ENCODE measurements at regions not wholly inside any gene's neighbourhood (a gene's known extent, or its start where the extent isn't known, plus 50 kb on each side); places are given as distances from the start of the nearest gene placed in this dataset.

- no CpG with 5 or more reads among the region's 3 CpGs for WGBS (ENCODE audit: extremely low coverage, insufficient read length, low lambda C conversion rate)
- Histone ChIP-seq H2BK5ac (ENCODE audit: insufficient read length, low read length) (no peak overlapping the region), H4K8ac (replicated peaks; ENCODE audit: insufficient read length, low read depth, low read length) (no peak overlapping the region), H3K79me1 (ENCODE audit: insufficient read depth, low read depth, low read length, poor library complexity, severe bottlenecking) (no peaks in the 10 kb centered on the region), H3K4me2 (ENCODE audit: insufficient read depth, insufficient read length, low read length) (no peak overlapping the region), H3K9ac (ENCODE audit: extremely low read depth, insufficient read length, low read length) (no peak overlapping the region), H4K91ac (ENCODE audit: insufficient read length, low read depth, low read length) (no peak overlapping the region), H3K23ac (ENCODE audit: insufficient read length, low read depth, low read length) (no peak overlapping the region), H2BK12ac (ENCODE audit: insufficient read length, low read depth, low read length) (no peak overlapping the region), H3K56ac (ENCODE audit: insufficient read length, low read depth, low read length) (no peak overlapping the region), H4K5ac (ENCODE audit: insufficient read length, low read depth, low read length) (no peak overlapping the region), H2BK15ac (ENCODE audit: low read depth, low read length) (no peak overlapping the region), H2AFZ (ENCODE audit: low read length) (no peak overlapping the region), H3K9me3 (ENCODE audit: control insufficient read depth, low read depth, low read length) (peaks cover under 1% of the 10 kb centered on the region), H2BK20ac (ENCODE audit: low read depth, low read length, poor library complexity, severe bottlenecking) (no peak overlapping the region), H2AK5ac (ENCODE audit: insufficient read length, low read length) (no peak overlapping the region), H2BK120ac (ENCODE audit: low read depth, low read length, poor library complexity, severe bottlenecking) (no peak overlapping the region), H3T11ph (ENCODE audit: low read length) (no peak overlapping the region), H4K20me1 (ENCODE audit: control insufficient read depth, insufficient read depth, insufficient read length) (no peaks in the 10 kb centered on the region), H3K4ac (ENCODE audit: low read depth, low read length) (no peak overlapping the region), H3K23me2 (ENCODE audit: insufficient read length, low read depth, low read length, poor library complexity, severe bottlenecking) (no peaks in the 10 kb centered on the region), H3K79me2 (ENCODE audit: insufficient read depth, low read length) (no peaks in the 10 kb centered on the region), H3K27me3 (ENCODE audit: insufficient read depth, low read length) (no peaks in the 10 kb centered on the region), H3K14ac (ENCODE audit: insufficient read depth, low read length) (no peak overlapping the region), H3K4me1 (ENCODE audit: insufficient read depth, low read length) (no peaks in the 10 kb centered on the region), H3K18ac (ENCODE audit: insufficient read length, low read depth, low read length) (no peak overlapping the region), H3K27ac (ENCODE audit: insufficient read length, low read depth, low read length) (no peak overlapping the region)
- no peaks in the 10 kb centered on the region for H3K4me1 Mint-ChIP-seq
- H3K27me3 Mint-ChIP-seq (ENCODE audit: low read depth) = peaks cover 2% of the 10 kb centered on the region
- H3K27ac Mint-ChIP-seq = no peak overlapping the region
- H3K4me3 Mint-ChIP-seq = no peak overlapping the region
- no peak for DNase-seq
- TF ChIP-seq, protein P1, sequence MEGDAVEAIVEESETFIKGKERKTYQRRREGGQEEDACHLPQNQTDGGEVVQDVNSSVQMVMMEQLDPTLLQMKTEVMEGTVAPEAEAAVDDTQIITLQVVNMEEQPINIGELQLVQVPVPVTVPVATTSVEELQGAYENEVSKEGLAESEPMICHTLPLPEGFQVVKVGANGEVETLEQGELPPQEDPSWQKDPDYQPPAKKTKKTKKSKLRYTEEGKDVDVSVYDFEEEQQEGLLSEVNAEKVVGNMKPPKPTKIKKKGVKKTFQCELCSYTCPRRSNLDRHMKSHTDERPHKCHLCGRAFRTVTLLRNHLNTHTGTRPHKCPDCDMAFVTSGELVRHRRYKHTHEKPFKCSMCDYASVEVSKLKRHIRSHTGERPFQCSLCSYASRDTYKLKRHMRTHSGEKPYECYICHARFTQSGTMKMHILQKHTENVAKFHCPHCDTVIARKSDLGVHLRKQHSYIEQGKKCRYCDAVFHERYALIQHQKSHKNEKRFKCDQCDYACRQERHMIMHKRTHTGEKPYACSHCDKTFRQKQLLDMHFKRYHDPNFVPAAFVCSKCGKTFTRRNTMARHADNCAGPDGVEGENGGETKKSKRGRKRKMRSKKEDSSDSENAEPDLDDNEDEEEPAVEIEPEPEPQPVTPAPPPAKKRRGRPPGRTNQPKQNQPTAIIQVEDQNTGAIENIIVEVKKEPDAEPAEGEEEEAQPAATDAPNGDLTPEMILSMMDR (conservative IDR thresholded peaks at IDR 0.05) = no peak
- peaks cover 14% of the 10 kb centered on the region in 2 experiments for H3K9me3 Mint-ChIP-seq
- H3K36me3 Mint-ChIP-seq (ENCODE audit: insufficient read depth in 1 of 3, low read depth in 3 of 3) = peaks cover 0 to 13% (median 4%) of the 10 kb centered on the region in 3 experiments; a peak in 4 of 7 replicates
These were observed 434.8 kb upstream of the PROK2 start for GRCh38 chr3:72219752-72220151.

All from H9 (cell line).